ENCODE measurements at regions not wholly inside any gene's neighbourhood (a gene's known extent, or its start where the extent isn't known, plus 50 kb on each side); places are given as distances from the start of the nearest gene placed in this dataset.

GRCh38 chr7:25978466-25978865 lies 173.5 kb upstream of the NFE2L3 start:
- no peak overlapping the region for H3K27ac ChIP-seq (ENCODE audit: low read depth, low read length)
- H3K9me3 ChIP-seq (ENCODE audit: control insufficient read depth in 3 of 3, low read length in 3 of 3), result peaks cover 4% of the 10 kb centered on the region in 3 donors
- no peaks in the 10 kb centered on the region for H3K27me3 ChIP-seq (ENCODE audit: control insufficient read depth in 3 of 3, insufficient read depth in 3 of 3, low read length in 3 of 3)
- no peaks in the 10 kb centered on the region for H3K36me3 ChIP-seq (ENCODE audit: control insufficient read depth in 3 of 3, insufficient read depth in 3 of 3, low read length in 3 of 3)
- no peaks in the 10 kb centered on the region for H3K4me1 ChIP-seq (ENCODE audit: control insufficient read depth in 3 of 3, insufficient read depth in 3 of 3, low read length in 3 of 3)
- H3K9ac ChIP-seq (ENCODE audit: low read depth in 1 of 3, low read length in 3 of 3), result no peak overlapping the region
- H3K4me3 ChIP-seq (ENCODE audit: low read length in 3 of 3), result no peak overlapping the region

- H3K4me1 ChIP-seq (ENCODE audit: control insufficient read depth in 3 of 3, insufficient read depth in 3 of 3, low read length in 3 of 3), result no peaks in the 10 kb centered on the region
- H3K27me3 ChIP-seq (ENCODE audit: control insufficient read depth in 3 of 3, insufficient read depth in 3 of 3, low read length in 3 of 3), result no peaks in the 10 kb centered on the region
- peaks cover 4% of the 10 kb centered on the region in 3 donors for H3K9me3 ChIP-seq (ENCODE audit: control insufficient read depth in 3 of 3, low read length in 3 of 3)
- H3K27ac ChIP-seq (ENCODE audit: low read depth, low read length), result no peak overlapping the region
- no peaks in the 10 kb centered on the region for H3K36me3 ChIP-seq (ENCODE audit: control insufficient read depth in 3 of 3, insufficient read depth in 3 of 3, low read length in 3 of 3)
- H3K9ac ChIP-seq (ENCODE audit: low read depth in 1 of 3, low read length in 3 of 3), result no peak overlapping the region
- no peak overlapping the region for H3K4me3 ChIP-seq (ENCODE audit: low read length in 3 of 3)
Observed at GRCh38 chr7:25979605-25980004, 172.4 kb upstream of the NFE2L3 start.

GRCh38 chr7:25982684-25983083 lies 169.3 kb upstream of the NFE2L3 start:
- Histone ChIP-seq H3K36me3 (ENCODE audit: control insufficient read depth in 3 of 3, insufficient read depth in 3 of 3, low read length in 3 of 3) (no peaks in the 10 kb centered on the region), H3K9ac (ENCODE audit: low read depth in 1 of 3, low read length in 3 of 3) (no peak overlapping the region), H3K27ac (ENCODE audit: low read depth, low read length) (no peak overlapping the region), H3K9me3 (ENCODE audit: control insufficient read depth in 3 of 3, low read length in 3 of 3) (no peaks in the 10 kb centered on the region), H3K4me1 (ENCODE audit: control insufficient read depth in 3 of 3, insufficient read depth in 3 of 3, low read length in 3 of 3) (no peaks in the 10 kb centered on the region), H3K4me3 (ENCODE audit: low read length in 3 of 3) (no peak overlapping the region), H3K27me3 (ENCODE audit: control insufficient read depth in 3 of 3, insufficient read depth in 3 of 3, low read length in 3 of 3) (no peaks in the 10 kb centered on the region)

- Histone ChIP-seq H3K27ac (ENCODE audit: low read depth, low read length) (no peak overlapping the region), H3K4me1 (ENCODE audit: control insufficient read depth in 3 of 3, insufficient read depth in 3 of 3, low read length in 3 of 3) (no peaks in the 10 kb centered on the region), H3K9me3 (ENCODE audit: control insufficient read depth in 3 of 3, low read length in 3 of 3) (no peaks in the 10 kb centered on the region), H3K4me3 (ENCODE audit: low read length in 3 of 3) (no peak overlapping the region), H3K36me3 (ENCODE audit: control insufficient read depth in 3 of 3, insufficient read depth in 3 of 3, low read length in 3 of 3) (no peaks in the 10 kb centered on the region), H3K9ac (ENCODE audit: low read depth in 1 of 3, low read length in 3 of 3) (no peak overlapping the region), H3K27me3 (ENCODE audit: control insufficient read depth in 3 of 3, insufficient read depth in 3 of 3, low read length in 3 of 3) (no peaks in the 10 kb centered on the region)
Observed at GRCh38 chr7:25985196-25985595, 166.8 kb upstream of the NFE2L3 start.

- H3K27me3 ChIP-seq (ENCODE audit: control insufficient read depth in 3 of 3, insufficient read depth in 3 of 3, low read length in 3 of 3), result no peaks in the 10 kb centered on the region
- no peaks in the 10 kb centered on the region for H3K4me1 ChIP-seq (ENCODE audit: control insufficient read depth in 3 of 3, insufficient read depth in 3 of 3, low read length in 3 of 3)
- no peak overlapping the region for H3K4me3 ChIP-seq (ENCODE audit: low read length in 3 of 3)
- no peaks in the 10 kb centered on the region for H3K36me3 ChIP-seq (ENCODE audit: control insufficient read depth in 3 of 3, insufficient read depth in 3 of 3, low read length in 3 of 3)
- H3K27ac ChIP-seq (ENCODE audit: low read depth, low read length), result no peak overlapping the region
- H3K9ac ChIP-seq (ENCODE audit: low read depth in 1 of 3, low read length in 3 of 3), result no peak overlapping the region
- H3K9me3 ChIP-seq (ENCODE audit: control insufficient read depth in 3 of 3, low read length in 3 of 3), result no peaks in the 10 kb centered on the region
Observed at GRCh38 chr7:25988640-25989039, 163.4 kb upstream of the NFE2L3 start.

GRCh38 chr7:25989140-25989705 lies 162.8 kb upstream of the NFE2L3 start:
- Histone ChIP-seq H3K4me3 (ENCODE audit: low read length in 3 of 3) (no peak overlapping the region), H3K36me3 (ENCODE audit: control insufficient read depth in 3 of 3, insufficient read depth in 3 of 3, low read length in 3 of 3) (no peaks in the 10 kb centered on the region), H3K27ac (ENCODE audit: low read depth, low read length) (no peak overlapping the region), H3K9ac (ENCODE audit: low read depth in 1 of 3, low read length in 3 of 3) (no peak overlapping the region), H3K4me1 (ENCODE audit: control insufficient read depth in 3 of 3, insufficient read depth in 3 of 3, low read length in 3 of 3) (no peaks in the 10 kb centered on the region), H3K27me3 (ENCODE audit: control insufficient read depth in 3 of 3, insufficient read depth in 3 of 3, low read length in 3 of 3) (no peaks in the 10 kb centered on the region), H3K9me3 (ENCODE audit: control insufficient read depth in 3 of 3, low read length in 3 of 3) (no peaks in the 10 kb centered on the region)

GRCh38 chr7:25994433-25994994 lies 157.5 kb upstream of the NFE2L3 start:
- Histone ChIP-seq H3K36me3 (ENCODE audit: control insufficient read depth in 3 of 3, insufficient read depth in 3 of 3, low read length in 3 of 3) (no peaks in the 10 kb centered on the region), H3K4me1 (ENCODE audit: control insufficient read depth in 3 of 3, insufficient read depth in 3 of 3, low read length in 3 of 3) (no peaks in the 10 kb centered on the region), H3K9me3 (ENCODE audit: control insufficient read depth in 3 of 3, low read length in 3 of 3) (no peaks in the 10 kb centered on the region), H3K9ac (ENCODE audit: low read depth in 1 of 3, low read length in 3 of 3) (no peak overlapping the region), H3K27me3 (ENCODE audit: control insufficient read depth in 3 of 3, insufficient read depth in 3 of 3, low read length in 3 of 3) (no peaks in the 10 kb centered on the region), H3K4me3 (ENCODE audit: low read length in 3 of 3) (no peak overlapping the region), H3K27ac (ENCODE audit: low read depth, low read length) (no peak overlapping the region)

- no peak overlapping the region for H3K9ac ChIP-seq (ENCODE audit: low read depth in 1 of 3, low read length in 3 of 3)
- H3K9me3 ChIP-seq (ENCODE audit: control insufficient read depth in 3 of 3, low read length in 3 of 3), result no peaks in the 10 kb centered on the region
- no peak overlapping the region for H3K4me3 ChIP-seq (ENCODE audit: low read length in 3 of 3)
- no peaks in the 10 kb centered on the region for H3K4me1 ChIP-seq (ENCODE audit: control insufficient read depth in 3 of 3, insufficient read depth in 3 of 3, low read length in 3 of 3)
- H3K27me3 ChIP-seq (ENCODE audit: control insufficient read depth in 3 of 3, insufficient read depth in 3 of 3, low read length in 3 of 3), result no peaks in the 10 kb centered on the region
- no peak overlapping the region for H3K27ac ChIP-seq (ENCODE audit: low read depth, low read length)
- H3K36me3 ChIP-seq (ENCODE audit: control insufficient read depth in 3 of 3, insufficient read depth in 3 of 3, low read length in 3 of 3), result no peaks in the 10 kb centered on the region
Observed at GRCh38 chr7:25995216-25995615, 156.8 kb upstream of the NFE2L3 start.

GRCh38 chr7:25996006-25996408 lies 156.0 kb upstream of the NFE2L3 start:
- no peaks in the 10 kb centered on the region for H3K4me1 ChIP-seq (ENCODE audit: control insufficient read depth in 3 of 3, insufficient read depth in 3 of 3, low read length in 3 of 3)
- H3K9ac ChIP-seq (ENCODE audit: low read depth in 1 of 3, low read length in 3 of 3), result no peak overlapping the region
- H3K36me3 ChIP-seq (ENCODE audit: control insufficient read depth in 3 of 3, insufficient read depth in 3 of 3, low read length in 3 of 3), result no peaks in the 10 kb centered on the region
- no peaks in the 10 kb centered on the region for H3K9me3 ChIP-seq (ENCODE audit: control insufficient read depth in 3 of 3, low read length in 3 of 3)
- H3K4me3 ChIP-seq (ENCODE audit: low read length in 3 of 3), result no peak overlapping the region
- no peaks in the 10 kb centered on the region for H3K27me3 ChIP-seq (ENCODE audit: control insufficient read depth in 3 of 3, insufficient read depth in 3 of 3, low read length in 3 of 3)
- no peak overlapping the region for H3K27ac ChIP-seq (ENCODE audit: low read depth, low read length)

- Histone ChIP-seq H3K4me1 (ENCODE audit: control insufficient read depth in 3 of 3, insufficient read depth in 3 of 3, low read length in 3 of 3) (no peaks in the 10 kb centered on the region), H3K4me3 (ENCODE audit: low read length in 3 of 3) (no peak overlapping the region), H3K27ac (ENCODE audit: low read depth, low read length) (no peak overlapping the region), H3K9ac (ENCODE audit: low read depth in 1 of 3, low read length in 3 of 3) (no peak overlapping the region), H3K27me3 (ENCODE audit: control insufficient read depth in 3 of 3, insufficient read depth in 3 of 3, low read length in 3 of 3) (no peaks in the 10 kb centered on the region), H3K9me3 (ENCODE audit: control insufficient read depth in 3 of 3, low read length in 3 of 3) (no peaks in the 10 kb centered on the region), H3K36me3 (ENCODE audit: control insufficient read depth in 3 of 3, insufficient read depth in 3 of 3, low read length in 3 of 3) (no peaks in the 10 kb centered on the region)
Observed at GRCh38 chr7:25998499-25998898, 153.5 kb upstream of the NFE2L3 start.
